ENCODE measurements at regions not wholly inside any gene's neighbourhood (a gene's known extent, or its start where the extent isn't known, plus 50 kb on each side); places are given as distances from the start of the nearest gene placed in this dataset.

DNA sequence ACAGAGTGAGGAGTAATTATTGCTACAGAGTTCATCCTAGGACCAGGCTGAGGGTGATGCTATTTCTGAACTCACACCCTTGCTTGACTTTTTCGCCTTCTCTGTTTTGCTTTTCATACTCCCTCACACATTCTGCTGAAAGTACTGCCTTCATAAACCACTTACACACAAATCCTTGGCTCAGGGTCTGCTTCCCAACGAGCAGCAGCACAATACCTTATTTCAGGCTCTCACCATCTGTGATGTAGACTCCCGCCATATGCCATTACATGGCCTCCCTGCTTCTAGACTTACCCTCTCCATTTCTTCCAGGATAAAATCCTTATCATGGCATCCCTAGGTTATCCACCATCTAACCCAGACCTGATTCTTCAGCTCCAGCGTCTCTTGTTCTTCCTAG lies 321.3 kb upstream of the SPTLC3 start:
- TF ChIP-seq CTCF (IDR thresholded peaks at IDR 0.05; ENCODE audit: low read depth, low read length, poor library complexity, severe bottlenecking), result no peak
- TF ChIP-seq EZH2phosphoT487 (IDR thresholded peaks at IDR 0.05; ENCODE audit: borderline replicate concordance, low read length), result no peak

Measured in DOHH2 (cell line).